Stimulated activated CD8-positive, alpha-beta memory T cell treated with anti-CD3 and anti-CD28 coated beads, Interleukin-2, amount 100 ng/mL, for 1 hour (primary cell): ENCODE measurements at regions not wholly inside any gene's neighbourhood (a gene's known extent, or its start where the extent isn't known, plus 50 kb on each side); places are given as distances from the start of the nearest gene placed in this dataset.
"Not testable (repeated sequence)": the region's sequence is repeated elsewhere in the genome, so short reads cannot be mapped to it uniquely, and the experiment has no call there.

ENCODE experiments used
- DNase-seq, 2 donors: peaks; one replicate each; pipeline ENCODE4 v3.0.0-alpha.2; 2020; ENCODE audit warnings: low read depth in 2 of 2

- DNase-seq = no peak
Observed at GRCh38 chr2:47295131-47295980, 73.8 kb upstream of the EPCAM start.

GRCh38 chr2:47293976-47294375 lies 75.1 kb upstream of the EPCAM start:
- no peak for DNase-seq

GRCh38 chr2:47288864-47289263 lies 80.2 kb upstream of the EPCAM start:
- no peak for DNase-seq

GRCh38 chr2:47283659-47284058 lies 85.5 kb upstream of the EPCAM start:
- no peak for DNase-seq

- no peak for DNase-seq
Observed at GRCh38 chr2:47282621-47283272, 86.4 kb upstream of the EPCAM start.

- not testable (repeated sequence) for DNase-seq
Observed at GRCh38 chr2:47279525-47279924, 89.6 kb upstream of the EPCAM start.

GRCh38 chr2:47277987-47278386 lies 91.1 kb upstream of the EPCAM start:
- DNase-seq = no peak

GRCh38 chr2:47277187-47277586 lies 91.9 kb upstream of the EPCAM start:
- no peak for DNase-seq

- no peak for DNase-seq
Observed at GRCh38 chr2:47276061-47276460, 93.0 kb upstream of the EPCAM start.

- DNase-seq = no peak
Observed at GRCh38 chr2:47274054-47274782, 94.9 kb upstream of the EPCAM start.

- DNase-seq = no peak
Observed at GRCh38 chr2:47272905-47273758, 96.0 kb upstream of the EPCAM start.

- DNase-seq = peak; percentile 14
Observed at GRCh38 chr2:47272031-47272864, 95.9 kb upstream of the CALM2 start.

GRCh38 chr2:47271054-47272000 lies 95.0 kb upstream of the CALM2 start:
- DNase-seq = no peak

- no peak for DNase-seq
Observed at GRCh38 chr2:47270421-47270820, 94.1 kb upstream of the CALM2 start.

- no peak for DNase-seq
Observed at GRCh38 chr2:47269316-47270232, 93.3 kb upstream of the CALM2 start.

GRCh38 chr2:47267711-47268086 lies 91.4 kb upstream of the CALM2 start:
- no peak for DNase-seq

- DNase-seq = no peak
Observed at GRCh38 chr2:47266939-47267710, 90.8 kb upstream of the CALM2 start.

GRCh38 chr2:47265751-47266231 lies 89.5 kb upstream of the CALM2 start:
- no peak for DNase-seq
